ENCODE measurements at regions not wholly inside any gene's neighbourhood (a gene's known extent, or its start where the extent isn't known, plus 50 kb on each side); places are given as distances from the start of the nearest gene placed in this dataset.

GRCh38 chr15:96264351-96264798 is 66.1 kb upstream of the NR2F2 start (continued):
- TF ChIP-seq ATF5 (CRISPR knock-in tag; IDR thresholded peaks at IDR 0.05; ENCODE audit: low read depth) (no peak), SOX13 (IDR thresholded peaks at IDR 0.05) (no peak), SOX13 (CRISPR knock-in tag; conservative IDR thresholded peaks at IDR 0.05 in 1 of 2, IDR thresholded peaks at IDR 0.05 in 1 of 2) (peak in 1 of 2 experiments; percentile 53; a peak in 1 of 4 replicates), HNRNPLL (IDR thresholded peaks at IDR 0.05; ENCODE audit: low read depth, low read length, poor library complexity, severe bottlenecking) (no peak), BRCA1 (CRISPR knock-in tag; IDR thresholded peaks at IDR 0.05) (no peak), NCOA2 (CRISPR knock-in tag; IDR thresholded peaks at IDR 0.05) (peak; percentile 35; the same call in 1 of the 2 replicates), ZNF784 (CRISPR knock-in tag; IDR thresholded peaks at IDR 0.05; ENCODE audit: borderline replicate concordance) (no peak), PCBP2 (optimal IDR thresholded peaks at IDR 0.05; ENCODE audit: low read depth, low read length, poor library complexity, severe bottlenecking) (no peak), SP5 (CRISPR knock-in tag; IDR thresholded peaks at IDR 0.05; ENCODE audit: borderline replicate concordance, low read depth) (no peak), ZNF10 (CRISPR knock-in tag; IDR thresholded peaks at IDR 0.05; ENCODE audit: borderline replicate concordance, low read depth) (no peak), NONO (IDR thresholded peaks at IDR 0.05) (no peak), NONO (CRISPR knock-in tag; conservative IDR thresholded peaks at IDR 0.05) (no peak), KMT2B (CRISPR knock-in tag; IDR thresholded peaks at IDR 0.05) (no peak), KLF12 (CRISPR knock-in tag; IDR thresholded peaks at IDR 0.05; ENCODE audit: borderline replicate concordance) (peak; percentile 39; the same call in 1 of the 2 replicates), RBAK (CRISPR knock-in tag; IDR thresholded peaks at IDR 0.05) (no peak), JUNB (CRISPR knock-in tag; IDR thresholded peaks at IDR 0.05; ENCODE audit: borderline replicate concordance) (no peak), CBX2 (IDR thresholded peaks at IDR 0.05; ENCODE audit: low read depth, low read length) (no peak), CBX2 (CRISPR knock-in tag; IDR thresholded peaks at IDR 0.05; ENCODE audit: low read depth) (no peak), HINFP (CRISPR knock-in tag; IDR thresholded peaks at IDR 0.05; ENCODE audit: low read depth) (no peak), PRMT3 (CRISPR knock-in tag; IDR thresholded peaks at IDR 0.05; ENCODE audit: borderline replicate concordance, low read depth) (no peak), BRD4 (CRISPR knock-in tag; IDR thresholded peaks at IDR 0.05) (no peak), FOSL2 (CRISPR knock-in tag; IDR thresholded peaks at IDR 0.05) (peak; percentile 37; the same call in 1 of the 2 replicates), NFYB (CRISPR knock-in tag; IDR thresholded peaks at IDR 0.05) (no peak), ZEB1 (IDR thresholded peaks at IDR 0.05; ENCODE audit: insufficient replicate concordance, low read depth) (peak; percentile 75), TRIM24 (CRISPR knock-in tag; IDR thresholded peaks at IDR 0.05) (no peak), ZBTB46 (CRISPR knock-in tag; IDR thresholded peaks at IDR 0.05; ENCODE audit: borderline replicate concordance) (no peak), BHLHE40 (IDR thresholded peaks at IDR 0.05; ENCODE audit: low read length) (no peak), ISL2 (CRISPR knock-in tag; IDR thresholded peaks at IDR 0.05) (no peak), ZSCAN12 (CRISPR knock-in tag; IDR thresholded peaks at IDR 0.05) (no peak)
